Immature natural killer cell (primary cell): ENCODE measurements at regions not wholly inside any gene's neighbourhood (a gene's known extent, or its start where the extent isn't known, plus 50 kb on each side); places are given as distances from the start of the nearest gene placed in this dataset.

ENCODE experiments used
- DNase-seq, 3 donors: peaks; one replicate each; pipeline ENCODE4 v3.0.0; 2022; ENCODE audit warnings: mixed read lengths in 1 of 3
- H3K27ac Mint-ChIP-seq, 6 donors: one replicate each; pipeline ENCODE4 v1.8.0; 2020; ENCODE audit warnings: mixed read lengths in 6 of 6, mild to moderate bottlenecking in 5 of 6, inconsistent platforms in 4 of 6, moderate library complexity in 3 of 6
- H3K27me3 Mint-ChIP-seq, 3 donors: one replicate each; pipeline ENCODE4 v1.8.0; 2020 to 2021; ENCODE audit warnings: low read depth in 3 of 3, mild to moderate bottlenecking in 3 of 3, mixed read lengths in 3 of 3, moderate library complexity in 3 of 3, inconsistent platforms in 1 of 3
- H3K36me3 Mint-ChIP-seq, 3 donors: one replicate each; pipeline ENCODE4 v1.8.0; 2020; ENCODE audit warnings: mixed read lengths in 3 of 3, inconsistent platforms in 2 of 3, mild to moderate bottlenecking in 2 of 3
- H3K4me1 Mint-ChIP-seq, 2 donors: one replicate each; pipeline ENCODE4 v1.8.0; 2020; ENCODE audit warnings: inconsistent platforms in 2 of 2, mild to moderate bottlenecking in 2 of 2, mixed read lengths in 2 of 2, moderate library complexity in 1 of 2
- H3K4me3 Mint-ChIP-seq, 5 donors: one replicate each; pipeline ENCODE4 v1.8.0; 2020; ENCODE audit warnings: mild to moderate bottlenecking in 5 of 5, mixed read lengths in 5 of 5, inconsistent platforms in 3 of 5, moderate library complexity in 3 of 5
- H3K9me3 Mint-ChIP-seq, 6 donors: one replicate each; pipeline ENCODE4 v1.8.0; 2020; ENCODE audit warnings: mild to moderate bottlenecking in 6 of 6, mixed read lengths in 6 of 6, inconsistent platforms in 4 of 6, moderate library complexity in 3 of 6

DNA sequence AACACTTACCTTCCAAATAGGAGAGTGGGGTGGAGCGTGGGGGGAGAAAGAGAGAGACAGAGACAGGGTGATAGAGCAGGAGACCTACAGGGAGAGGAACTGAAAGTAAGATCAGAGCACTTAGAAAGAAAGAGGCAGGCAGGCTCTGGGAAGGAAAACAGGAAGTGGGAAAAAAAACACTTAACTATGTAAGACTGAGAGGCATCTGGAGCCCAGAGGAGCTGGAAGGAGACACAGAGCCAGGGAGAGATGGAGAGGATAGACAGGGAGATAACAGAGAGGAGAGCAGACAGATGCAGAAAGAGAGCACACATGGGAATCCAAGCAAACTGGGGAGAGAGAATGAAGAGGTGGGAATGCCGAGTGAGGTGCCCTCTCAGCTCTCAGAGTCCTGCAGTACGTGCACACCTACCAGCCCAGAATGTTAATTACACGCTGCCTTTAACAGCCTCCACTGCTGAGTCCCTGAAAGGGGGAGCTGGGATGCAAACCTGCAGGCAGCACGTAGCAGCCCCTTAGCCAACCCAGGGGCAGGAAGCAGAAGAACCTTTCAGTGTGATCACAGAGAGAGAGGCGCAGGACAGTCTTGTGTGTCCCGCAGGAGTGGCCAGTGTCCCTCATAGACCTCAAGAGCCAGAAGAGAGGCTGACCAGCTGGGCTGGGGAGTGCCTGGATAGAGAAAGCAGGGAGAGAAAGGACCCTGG lies 132.7 kb upstream of the LRFN2 start:
- Mint-ChIP-seq H3K27ac (peak overlapping the region in 1 of 6 donors; percentile 47), H3K9me3 (no peaks in the 10 kb centered on the region), H3K36me3 (no peaks in the 10 kb centered on the region), H3K4me1 (peaks cover 2 to 6% of the 10 kb centered on the region in 2 donors), H3K27me3 (peaks cover 0 to 4% (median 4%) of the 10 kb centered on the region in 3 donors), H3K4me3 (no peak overlapping the region)
- no peak for DNase-seq

DNA sequence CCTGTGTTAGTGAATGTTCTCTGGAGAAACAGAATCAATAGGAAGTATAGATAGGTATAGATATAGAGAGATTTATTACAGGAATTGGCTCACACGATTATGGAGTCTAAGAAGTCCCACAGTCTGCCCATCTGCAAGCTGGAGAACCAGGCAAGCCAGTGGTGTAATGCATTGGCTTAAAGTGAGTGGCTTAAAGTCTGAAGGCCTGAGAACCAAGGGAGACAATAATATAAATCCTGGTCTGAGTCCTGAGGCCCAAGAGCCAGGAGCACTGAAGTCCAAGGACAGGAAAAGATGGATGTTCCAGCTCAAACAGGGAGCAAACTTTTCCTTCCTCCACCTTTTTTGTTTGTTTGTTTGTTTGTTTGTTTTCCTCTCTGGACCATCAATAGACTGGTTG lies 131.2 kb upstream of the LRFN2 start:
- H3K4me3 Mint-ChIP-seq: no peak overlapping the region
- no peak overlapping the region for H3K27ac Mint-ChIP-seq
- DNase-seq: no peak
- H3K9me3 Mint-ChIP-seq: no peaks in the 10 kb centered on the region
- peaks cover 0 to 6% (median 2%) of the 10 kb centered on the region in 3 donors for H3K27me3 Mint-ChIP-seq
- peaks cover 2 to 6% of the 10 kb centered on the region in 2 donors for H3K4me1 Mint-ChIP-seq
- H3K36me3 Mint-ChIP-seq: no peaks in the 10 kb centered on the region

GRCh38 chr6:40717411-40718057 lies 130.4 kb upstream of the LRFN2 start:
- Mint-ChIP-seq H3K27me3 (peaks cover 0 to 6% (median 2%) of the 10 kb centered on the region in 3 donors), H3K4me1 (peaks cover 2 to 6% of the 10 kb centered on the region in 2 donors), H3K4me3 (no peak overlapping the region), H3K27ac (no peak overlapping the region), H3K9me3 (no peaks in the 10 kb centered on the region), H3K36me3 (no peaks in the 10 kb centered on the region)
- DNase-seq: no peak

- peaks cover 2 to 6% of the 10 kb centered on the region in 2 donors for H3K4me1 Mint-ChIP-seq
- H3K9me3 Mint-ChIP-seq: no peaks in the 10 kb centered on the region
- H3K36me3 Mint-ChIP-seq: no peaks in the 10 kb centered on the region
- H3K4me3 Mint-ChIP-seq: no peak overlapping the region
- DNase-seq: no peak
- no peak overlapping the region for H3K27ac Mint-ChIP-seq
- H3K27me3 Mint-ChIP-seq: peaks cover 0 to 6% (median 2%) of the 10 kb centered on the region in 3 donors
Observed at GRCh38 chr6:40715570-40716403, 128.6 kb upstream of the LRFN2 start.

DNA sequence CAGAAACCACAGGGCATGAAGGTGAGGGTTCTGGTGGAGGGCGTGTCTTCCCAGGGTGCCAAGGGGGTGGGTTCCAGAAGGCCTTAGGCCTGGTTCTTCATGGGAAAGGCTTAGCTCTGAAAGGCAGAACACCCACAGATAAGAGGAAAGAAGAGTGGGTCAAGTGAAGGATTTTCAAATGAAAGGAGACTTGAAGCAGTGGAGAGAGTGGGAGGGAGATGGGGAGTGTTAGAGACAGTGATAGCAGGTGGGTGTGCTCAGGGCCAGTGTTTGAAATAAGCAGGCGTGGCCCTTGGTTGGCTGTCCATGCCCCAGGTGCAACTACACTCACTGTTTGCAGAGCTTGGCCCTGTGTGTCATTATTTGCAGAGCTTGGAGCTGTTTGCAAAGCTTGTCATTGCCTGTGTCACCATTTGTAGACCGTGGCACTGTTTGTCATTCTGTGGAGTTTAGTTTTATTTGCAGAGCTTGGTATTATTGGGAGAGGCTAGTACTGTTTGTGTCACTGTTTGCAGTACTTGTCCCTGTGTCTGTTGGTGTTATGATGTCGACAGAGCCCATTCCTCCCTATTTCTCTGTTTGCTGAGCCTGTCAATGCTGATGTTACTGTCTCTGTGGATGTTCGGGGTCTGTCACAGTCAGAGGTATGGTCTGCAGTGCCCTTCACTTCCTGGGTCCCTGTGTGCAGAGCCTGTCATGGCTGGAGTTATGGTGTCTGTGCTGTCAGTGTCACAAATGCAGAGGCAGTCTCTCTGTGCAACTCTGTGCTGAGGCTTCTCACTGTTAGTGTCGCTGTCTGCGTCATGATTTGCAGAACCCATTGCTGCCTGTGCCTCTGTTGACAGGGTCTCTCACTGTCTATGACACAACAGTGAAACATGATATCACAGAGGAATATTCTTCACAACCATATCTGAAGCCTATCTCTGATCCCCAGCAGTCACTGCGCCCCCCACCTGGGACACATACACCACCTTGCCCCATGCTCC lies 127.7 kb upstream of the LRFN2 start:
- H3K4me1 Mint-ChIP-seq: peaks cover 2 to 6% of the 10 kb centered on the region in 2 donors
- peaks cover 0 to 6% (median 2%) of the 10 kb centered on the region in 3 donors for H3K27me3 Mint-ChIP-seq
- no peaks in the 10 kb centered on the region for H3K36me3 Mint-ChIP-seq
- H3K9me3 Mint-ChIP-seq: no peaks in the 10 kb centered on the region
- no peak overlapping the region for H3K4me3 Mint-ChIP-seq
- DNase-seq: no peak
- no peak overlapping the region for H3K27ac Mint-ChIP-seq

GRCh38 chr6:40714143-40714542 lies 127.0 kb upstream of the LRFN2 start:
- no peak for DNase-seq
- H3K36me3 Mint-ChIP-seq: no peaks in the 10 kb centered on the region
- H3K9me3 Mint-ChIP-seq: no peaks in the 10 kb centered on the region
- no peaks in the 10 kb centered on the region for H3K4me1 Mint-ChIP-seq
- H3K27me3 Mint-ChIP-seq: peaks cover 0 to 6% (median 2%) of the 10 kb centered on the region in 3 donors
- H3K4me3 Mint-ChIP-seq: no peak overlapping the region
- H3K27ac Mint-ChIP-seq: no peak overlapping the region

DNA sequence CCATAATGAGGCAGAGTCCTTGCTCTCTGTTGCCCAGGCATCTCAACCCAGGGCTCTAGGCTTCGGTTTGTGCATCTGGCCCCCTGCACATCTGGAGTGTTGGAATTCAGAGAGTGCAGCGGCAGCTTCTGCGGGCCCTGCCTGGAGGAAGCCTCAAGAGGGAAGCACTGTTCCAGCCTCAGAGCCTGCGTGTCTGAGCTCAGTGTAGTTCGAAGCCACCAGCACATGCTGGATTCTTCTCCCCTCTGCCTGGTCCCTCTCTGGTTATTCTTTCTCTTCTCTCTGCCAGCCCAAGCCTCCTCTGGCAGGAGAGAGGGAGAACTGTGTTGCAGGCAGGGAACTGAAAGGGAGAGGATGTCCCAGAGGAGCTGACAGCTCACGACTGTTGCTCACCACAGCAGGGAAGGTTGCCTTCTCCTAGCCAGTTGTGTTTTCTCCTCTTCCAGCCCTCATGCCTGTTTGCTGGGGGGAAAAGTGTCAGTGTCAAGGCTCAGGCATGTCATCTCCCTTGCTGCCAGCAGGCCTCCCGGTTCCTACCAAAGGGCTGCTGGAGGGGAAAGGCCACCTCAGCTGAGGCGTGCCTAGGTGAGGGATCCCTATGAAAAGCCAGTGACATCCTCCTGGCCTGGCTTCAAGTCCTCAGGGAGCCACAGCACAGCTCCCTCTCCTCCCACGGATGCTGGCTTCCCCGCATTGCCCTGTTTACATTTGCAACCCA lies 126.0 kb upstream of the LRFN2 start:
- Mint-ChIP-seq H3K36me3 (no peaks in the 10 kb centered on the region), H3K4me3 (no peak overlapping the region), H3K4me1 (no peaks in the 10 kb centered on the region), H3K9me3 (no peaks in the 10 kb centered on the region), H3K27ac (no peak overlapping the region), H3K27me3 (peaks cover 0 to 10% (median 2%) of the 10 kb centered on the region in 3 donors)
- no peak for DNase-seq

DNA sequence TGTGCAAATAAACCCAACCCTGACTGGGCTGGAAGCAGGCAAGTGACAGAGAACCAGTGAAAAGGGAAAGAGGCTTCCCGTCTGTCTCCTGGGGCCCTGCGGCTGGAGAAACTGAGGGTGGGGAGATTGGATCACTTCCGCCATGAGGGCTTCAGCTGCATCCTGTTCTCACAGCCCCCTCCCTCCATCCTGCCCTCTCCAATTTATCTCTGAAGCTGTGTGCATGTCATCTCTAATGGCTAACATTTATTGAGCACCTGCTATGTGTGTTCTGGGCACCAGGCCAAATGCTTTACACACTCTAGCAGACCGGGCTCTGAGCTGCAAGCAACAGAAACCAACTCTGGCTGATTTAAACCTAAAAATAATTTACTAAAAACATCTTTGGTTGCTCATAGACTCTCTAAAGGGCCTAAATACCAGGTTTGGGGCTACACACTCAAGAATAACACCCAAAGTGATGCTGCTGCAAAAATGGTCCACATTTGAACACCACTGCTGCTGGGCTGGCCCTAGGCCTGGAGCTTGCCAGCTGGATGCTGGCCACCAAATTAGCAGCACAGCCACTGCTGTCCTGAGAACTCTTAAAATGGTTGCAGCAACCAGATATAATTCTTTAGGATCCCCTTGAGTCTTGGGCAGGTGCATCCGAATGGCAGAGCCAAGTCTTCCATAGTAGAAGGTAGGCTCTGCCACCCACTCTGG lies 123.6 kb upstream of the LRFN2 start:
- Mint-ChIP-seq H3K36me3 (no peaks in the 10 kb centered on the region), H3K4me3 (no peak overlapping the region), H3K27me3 (peaks cover 0 to 13% (median 5%) of the 10 kb centered on the region in 3 donors), H3K4me1 (no peaks in the 10 kb centered on the region), H3K9me3 (no peaks in the 10 kb centered on the region), H3K27ac (no peak overlapping the region)
- no peak for DNase-seq

GRCh38 chr6:40708049-40708448 lies 120.9 kb upstream of the LRFN2 start:
- Mint-ChIP-seq H3K9me3 (no peaks in the 10 kb centered on the region), H3K27me3 (peaks cover 0 to 9% (median 6%) of the 10 kb centered on the region in 3 donors), H3K4me3 (no peak overlapping the region), H3K27ac (no peak overlapping the region), H3K4me1 (no peaks in the 10 kb centered on the region), H3K36me3 (no peaks in the 10 kb centered on the region)
- DNase-seq: no peak

GRCh38 chr6:40706178-40706577 lies 119.0 kb upstream of the LRFN2 start:
- Mint-ChIP-seq H3K9me3 (no peaks in the 10 kb centered on the region), H3K4me3 (no peak overlapping the region)
- no peak for DNase-seq

DNA sequence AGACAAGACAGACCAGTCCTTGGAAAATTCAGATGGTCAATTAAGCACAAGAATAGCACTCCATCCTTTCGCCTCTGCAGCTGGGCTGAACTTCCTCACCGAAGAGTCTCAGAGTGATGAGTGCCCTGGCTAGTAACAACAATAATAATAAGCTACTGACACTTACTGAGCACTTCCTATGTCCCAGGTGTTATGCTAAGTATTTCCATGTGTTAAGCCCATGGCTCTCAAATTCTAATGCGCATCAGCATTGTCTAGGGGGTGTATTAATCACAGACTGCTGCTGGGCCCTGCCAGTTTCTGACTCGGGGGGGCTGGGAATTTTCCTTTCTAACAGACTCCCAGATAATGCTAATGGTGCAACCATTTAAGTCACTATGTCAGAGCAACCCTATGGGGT lies 118.2 kb upstream of the LRFN2 start:
- no peaks in the 10 kb centered on the region for H3K9me3 Mint-ChIP-seq

More at GRCh38 chr6:40706178-40706577, 119.0 kb upstream of the LRFN2 start:
- Mint-ChIP-seq H3K27me3 (peaks cover 0 to 12% (median 6%) of the 10 kb centered on the region in 3 donors), H3K4me1 (no peaks in the 10 kb centered on the region), H3K36me3 (no peaks in the 10 kb centered on the region), H3K27ac (no peak overlapping the region)

GRCh38 chr6:40701352-40702007 lies 114.3 kb upstream of the LRFN2 start:
- Mint-ChIP-seq H3K4me1 (no peaks in the 10 kb centered on the region), H3K9me3 (no peaks in the 10 kb centered on the region), H3K27me3 (peaks cover 5 to 11% (median 5%) of the 10 kb centered on the region in 3 donors), H3K36me3 (no peaks in the 10 kb centered on the region), H3K4me3 (no peak overlapping the region), H3K27ac (no peak overlapping the region)
- no peak for DNase-seq

More for the DNA sequence above, 118.2 kb upstream of the LRFN2 start:
- no peaks in the 10 kb centered on the region for H3K36me3 Mint-ChIP-seq
- H3K4me3 Mint-ChIP-seq: no peak overlapping the region
- no peak for DNase-seq
- no peaks in the 10 kb centered on the region for H3K4me1 Mint-ChIP-seq
- peaks cover 0 to 12% (median 6%) of the 10 kb centered on the region in 3 donors for H3K27me3 Mint-ChIP-seq
- no peak overlapping the region for H3K27ac Mint-ChIP-seq
